B cell (primary cell): ENCODE measurements at regions not wholly inside any gene's neighbourhood (a gene's known extent, or its start where the extent isn't known, plus 50 kb on each side); places are given as distances from the start of the nearest gene placed in this dataset.

Experiments used
- ATAC-seq: fragments of 200-7000 bp; cut with Tn5 transposase; one replicate; pipeline ENCODE4 v1.10.0; 2021; ENCODE audit warnings: low read depth, mild to moderate bottlenecking, moderate number of reproducible peaks, moderate library complexity
- CTCF ChIA-PET: fragments of 350-600 bp; sonication (Branson Sonifier 250); formaldehyde crosslinking; loops from one replicate; lab custom pipeline; 2021; ENCODE audit warnings: antibody characterized with exemption, inconsistent platforms; lab: Charles Lee
- POLR2A ChIA-PET: fragments of 350-600 bp; sonication (Branson Sonifier 250); formaldehyde crosslinking; loops from one replicate; lab custom pipeline; 2021; ENCODE audit warnings: antibody characterized with exemption; lab: Charles Lee
- DNase-seq: peaks from one replicate; pipeline ENCODE4 v3.0.0; 2013
- H2AFZ ChIP-seq: 2 replicates; pipeline ENCODE4 v1.6.1; 2012; ENCODE audit warnings: mild to moderate bottlenecking, low read depth, low read length; ENCODE audit not compliant: insufficient read depth, poor library complexity, severe bottlenecking
- H3K27ac ChIP-seq, 2 donors: 1 replicate in 1 of 2; 2 replicates in 1 of 2; pipeline ENCODE4 v1.5.1; 2012 to 2013; ENCODE audit warnings: low read length in 2 of 2, mild to moderate bottlenecking in 2 of 2, moderate library complexity in 1 of 2
- H3K27me3 ChIP-seq, 4 experiments: fragments of 200-600 bp in 1 of 4; sonication (generic) in 1 of 4; replicated peaks in 1 of 4; 1 replicate in 2 of 4; 2 replicates in 2 of 4; pipeline versions ENCODE4 v1.6.1 to v1.7.0; 2013 to 2016; ENCODE audit warnings: low read length in 3 of 4, mild to moderate bottlenecking in 2 of 4, mixed read lengths in 1 of 4, moderate library complexity in 1 of 4; ENCODE audit not compliant: insufficient read depth in 4 of 4, control insufficient read depth in 3 of 4; ENCODE audit errors: control extremely low read depth in 1 of 4
- H3K36me3 ChIP-seq, 2 experiments: replicated peaks in 1 of 2; 1 replicate in 1 of 2; 2 replicates in 1 of 2; pipeline versions ENCODE4 v1.6.1 to v1.7.1; 2013; ENCODE audit warnings: low read length in 1 of 2; ENCODE audit not compliant: insufficient read depth in 2 of 2, control insufficient read depth in 1 of 2; ENCODE audit errors: control extremely low read depth in 1 of 2, extremely low read depth in 1 of 2
- H3K4me1 ChIP-seq, 2 donors: fragments of 200-600 bp in 1 of 2; sonication (generic) in 1 of 2; 1 replicate in 1 of 2; 2 replicates in 1 of 2; pipeline versions ENCODE4 v1.5.1 to v1.6.1; 2013 to 2017; ENCODE audit warnings: low read length in 2 of 2; ENCODE audit not compliant: control insufficient read depth in 2 of 2, insufficient read depth in 2 of 2
- H3K4me2 ChIP-seq: replicated peaks from 2 replicates; pipeline ENCODE3; 2012; ENCODE audit warnings: mild to moderate bottlenecking, low read depth, low read length; ENCODE audit not compliant: poor library complexity, severe bottlenecking
- H3K4me3 ChIP-seq, 5 experiments: fragments of 200-600 bp in 1 of 5; sonication (generic) in 1 of 5; 1 replicate in 3 of 5; 2 replicates in 2 of 5; pipeline versions ENCODE4 v1.5.1 to v1.7.0; 2011 to 2016; ENCODE audit warnings: low read length in 4 of 5, mild to moderate bottlenecking in 4 of 5, low read depth in 2 of 5, control low read depth in 1 of 5, moderate library complexity in 1 of 5; ENCODE audit not compliant: insufficient read depth in 1 of 5; ENCODE audit errors: control extremely low read depth in 1 of 5, extremely low read depth in 1 of 5
- H3K79me2 ChIP-seq: fragments of 200-600 bp; sonication (generic); one replicate; pipeline ENCODE4 v1.6.0; 2016; ENCODE audit warnings: low read length; ENCODE audit not compliant: control insufficient read depth, insufficient read depth
- H3K9ac ChIP-seq: fragments of 200-600 bp; sonication (generic); 2 replicates; pipeline ENCODE4 v1.6.1; 2017; ENCODE audit warnings: mild to moderate bottlenecking, low read length, moderate library complexity
- H3K9me3 ChIP-seq, 3 donors: one replicate each; pipeline versions ENCODE4 v1.6.1 to v1.7.1; 2013; ENCODE audit warnings: low read length in 2 of 3; ENCODE audit not compliant: control insufficient read depth in 2 of 3, insufficient read depth in 1 of 3; ENCODE audit errors: control extremely low read depth in 1 of 3
- H4K20me1 ChIP-seq: 2 replicates; pipeline ENCODE4 v1.6.0; 2012; ENCODE audit warnings: mild to moderate bottlenecking, low read length; ENCODE audit not compliant: insufficient read depth, control insufficient read depth, poor library complexity, severe bottlenecking
- H3K27ac Mint-ChIP-seq: one replicate; pipeline ENCODE4 v1.8.0; 2021; ENCODE audit warnings: mixed read lengths
- H3K27me3 Mint-ChIP-seq: one replicate; pipeline ENCODE4 v1.8.0; 2021; ENCODE audit warnings: mixed read lengths
- H3K4me1 Mint-ChIP-seq: one replicate; pipeline ENCODE4 v1.8.0; 2021; ENCODE audit warnings: mixed read lengths
- H3K4me3 Mint-ChIP-seq: one replicate; pipeline ENCODE4 v1.8.0; 2021; ENCODE audit warnings: mixed read lengths
- H3K9me3 Mint-ChIP-seq: one replicate; pipeline ENCODE4 v1.8.0; 2022; ENCODE audit warnings: mixed read lengths; ENCODE audit not compliant: insufficient read depth
- EZH2 ChIP-seq: IDR thresholded peaks from 2 replicates; pipeline ENCODE4 v1.6.1; 2012; ENCODE audit warnings: borderline replicate concordance, low read depth, mild to moderate bottlenecking, moderate library complexity, low read length; ENCODE audit not compliant: insufficient read depth, poor library complexity, severe bottlenecking
- WGBS: methylation state at CpG from one replicate; pipeline ENCODE4 v1.1.5; 2013; ENCODE audit warnings: missing lambda C conversion rate; ENCODE audit not compliant: insufficient coverage; 5-methylcytosine and 5-hydroxymethylcytosine counted together
- intact Hi-C: fragments of 100-400 bp; cut with micrococcal nuclease; formaldehyde crosslinking; loops from one replicate; pipeline ENCODE4 v1.10.0; 2022
- TF ChIP-seq, protein P1 (sequence below): fragments of 200-600 bp; IDR thresholded peaks from one replicate; pipeline ENCODE4 v1.8.0; 2022; ENCODE audit warnings: antibody characterized with exemption, mild to moderate bottlenecking

GRCh38 chr2:367246-367645 lies 79.4 kb upstream of the ALKAL2 start:
- ChIA-PET POLR2A (no interaction called here), CTCF (no interaction called here)
- WGBS = 93% methylated on average over 5 of the region's 6 CpGs

GRCh38 chr2:366706-367105 lies 78.8 kb upstream of the ALKAL2 start:
- Mint-ChIP-seq H3K27ac (no peak overlapping the region), H3K9me3 (peaks cover 2% of the 10 kb centered on the region), H3K4me3 (no peak overlapping the region), H3K4me1 (no peaks in the 10 kb centered on the region), H3K27me3 (peaks cover 9% of the 10 kb centered on the region)
- Histone ChIP-seq H3K27ac (no peak overlapping the region), H3K4me3 (no peak overlapping the region), H3K79me2 (no peaks in the 10 kb centered on the region), H3K9ac (no peak overlapping the region), H2AFZ (no peak overlapping the region), H3K9me3 (peaks cover 0 to 5% (median 3%) of the 10 kb centered on the region in 3 donors), H4K20me1 (no peaks in the 10 kb centered on the region), H3K4me2 (no peak overlapping the region), H3K4me1 (no peaks in the 10 kb centered on the region), H3K36me3 (no peaks in the 10 kb centered on the region), H3K27me3 (no peaks in the 10 kb centered on the region)
- TF ChIP-seq EZH2 = no peak
- TF ChIP-seq, protein P1, sequence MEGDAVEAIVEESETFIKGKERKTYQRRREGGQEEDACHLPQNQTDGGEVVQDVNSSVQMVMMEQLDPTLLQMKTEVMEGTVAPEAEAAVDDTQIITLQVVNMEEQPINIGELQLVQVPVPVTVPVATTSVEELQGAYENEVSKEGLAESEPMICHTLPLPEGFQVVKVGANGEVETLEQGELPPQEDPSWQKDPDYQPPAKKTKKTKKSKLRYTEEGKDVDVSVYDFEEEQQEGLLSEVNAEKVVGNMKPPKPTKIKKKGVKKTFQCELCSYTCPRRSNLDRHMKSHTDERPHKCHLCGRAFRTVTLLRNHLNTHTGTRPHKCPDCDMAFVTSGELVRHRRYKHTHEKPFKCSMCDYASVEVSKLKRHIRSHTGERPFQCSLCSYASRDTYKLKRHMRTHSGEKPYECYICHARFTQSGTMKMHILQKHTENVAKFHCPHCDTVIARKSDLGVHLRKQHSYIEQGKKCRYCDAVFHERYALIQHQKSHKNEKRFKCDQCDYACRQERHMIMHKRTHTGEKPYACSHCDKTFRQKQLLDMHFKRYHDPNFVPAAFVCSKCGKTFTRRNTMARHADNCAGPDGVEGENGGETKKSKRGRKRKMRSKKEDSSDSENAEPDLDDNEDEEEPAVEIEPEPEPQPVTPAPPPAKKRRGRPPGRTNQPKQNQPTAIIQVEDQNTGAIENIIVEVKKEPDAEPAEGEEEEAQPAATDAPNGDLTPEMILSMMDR = no peak
- ChIA-PET CTCF (no interaction called here), POLR2A (no interaction called here)
- no peak for ATAC-seq
- DNase-seq = no peak
- 91% methylated on average over 6 of the region's 11 CpGs for WGBS
- intact Hi-C loops = no loop called here

More at GRCh38 chr2:367246-367645, 79.4 kb upstream of the ALKAL2 start:
- Histone ChIP-seq H3K36me3 (no peaks in the 10 kb centered on the region), H3K9ac (no peak overlapping the region), H3K27me3 (no peaks in the 10 kb centered on the region), H3K79me2 (no peaks in the 10 kb centered on the region), H3K4me3 (no peak overlapping the region), H4K20me1 (no peaks in the 10 kb centered on the region), H2AFZ (no peak overlapping the region), H3K9me3 (peaks cover 0 to 5% (median 3%) of the 10 kb centered on the region in 3 donors), H3K4me2 (no peak overlapping the region), H3K4me1 (no peaks in the 10 kb centered on the region), H3K27ac (no peak overlapping the region)
- no peak overlapping the region for H3K27ac Mint-ChIP-seq
- H3K27me3 Mint-ChIP-seq = peaks cover 9% of the 10 kb centered on the region
- intact Hi-C loops = no loop called here
- H3K9me3 Mint-ChIP-seq = peaks cover 2% of the 10 kb centered on the region
- no peak for TF ChIP-seq EZH2
- TF ChIP-seq, protein P1 = no peak
- no peak overlapping the region for H3K4me3 Mint-ChIP-seq
- DNase-seq = no peak
- no peaks in the 10 kb centered on the region for H3K4me1 Mint-ChIP-seq
- no peak for ATAC-seq
